ENCODE measurements at regions not wholly inside any gene's neighbourhood (a gene's known extent, or its start where the extent isn't known, plus 50 kb on each side); places are given as distances from the start of the nearest gene placed in this dataset.
"Not testable (repeated sequence)": the region's sequence is repeated elsewhere in the genome, so short reads cannot be mapped to it uniquely, and the experiment has no call there.

DNA sequence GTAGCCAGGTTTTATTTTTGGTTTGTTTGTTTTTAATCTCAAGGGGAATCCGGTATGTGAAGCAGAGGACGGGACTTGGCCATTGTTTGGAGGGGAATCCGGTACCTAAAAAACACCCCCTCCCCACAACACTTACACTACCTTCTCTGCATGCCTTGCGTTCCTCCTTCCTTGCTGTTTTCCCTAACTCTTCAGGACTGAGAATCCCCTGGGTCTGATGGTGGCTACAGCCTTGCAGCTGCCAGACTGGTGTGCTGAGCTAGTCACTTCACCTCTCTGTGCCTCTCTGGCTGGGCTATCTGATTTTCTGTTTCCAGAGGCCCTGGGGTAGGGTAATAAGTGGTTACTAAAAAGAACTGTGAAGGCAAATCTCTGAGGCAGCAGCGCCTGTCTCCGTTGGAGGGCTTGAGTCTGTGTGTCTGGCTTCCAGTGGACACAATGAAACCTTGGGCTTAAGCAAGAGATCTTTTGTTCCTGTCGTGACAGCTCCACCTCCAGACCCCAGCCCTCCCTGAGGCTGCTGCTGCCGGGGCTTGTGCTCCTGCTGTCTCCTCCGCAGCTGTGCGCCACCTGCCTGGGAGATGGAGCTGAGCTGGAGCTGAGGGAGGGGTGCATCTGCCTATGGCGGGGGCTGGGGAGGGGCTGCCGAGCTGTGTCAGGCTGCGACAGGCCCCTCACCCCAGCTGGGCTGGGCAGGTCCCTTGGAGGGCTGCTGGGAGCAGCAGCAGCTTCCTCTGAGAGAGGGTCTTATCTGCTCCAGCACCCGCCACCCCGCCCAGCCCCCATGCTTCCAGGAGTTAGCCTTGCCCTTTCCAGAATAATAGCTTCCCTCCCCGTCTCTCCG is 65.8 kb upstream of the CCDC167 start:
- intact Hi-C loops (cut with micrococcal nuclease): loop anchor here (1.0 to 5.0 kb wide), 2 partner anchors 27 to 83 kb away; no protein-coding TSS in a partner anchor
- H2AFZ ChIP-seq (ENCODE audit: low read length): peak overlapping the region; percentile 6; the same call in 1 of the 2 replicates
- POLR2A ChIA-PET (ENCODE audit: unreplicated experiment): no interaction called here

GRCh38 chr6:37562926-37563288 is 63.2 kb upstream of the CCDC167 start:
- H3K9me2 ChIP-seq (replicated peaks; ENCODE audit: low read length); H3K9ac ChIP-seq (ENCODE audit: low read length); H3K4me3 ChIP-seq (ENCODE audit: low read length); intact Hi-C loops (cut with micrococcal nuclease); H4K20me1 ChIP-seq (ENCODE audit: low read length); DNase-seq; H3F3A ChIP-seq (ENCODE audit: low read length, unreplicated experiment); POLR2A ChIA-PET (ENCODE audit: unreplicated experiment); H3K27ac ChIP-seq (ENCODE audit: low read length); ATAC-seq; H3K27me3 ChIP-seq (ENCODE audit: low read length); BruUV-seq (replicated peaks); H3K36me3 ChIP-seq (ENCODE audit: low read depth, low read length); H3K4me2 ChIP-seq (ENCODE audit: low read length); H3K79me2 ChIP-seq (ENCODE audit: low read length); H2AFZ ChIP-seq (ENCODE audit: low read length); H3K4me1 ChIP-seq (ENCODE audit: insufficient read depth, low read length); H3K9me3 ChIP-seq (ENCODE audit: low read length): not testable (repeated sequence)
- CTCF ChIA-PET: interaction anchor here (0.6 kb wide), 1 partner anchor 8 kb away, joined by 11 read pairs; no protein-coding TSS in a partner anchor

More for the DNA sequence above, 65.8 kb upstream of the CCDC167 start:
- H3K36me3 ChIP-seq (ENCODE audit: low read depth, low read length): no peaks in the 10 kb centered on the region
- CTCF ChIA-PET: no interaction called here
- H3K4me2 ChIP-seq (ENCODE audit: low read length): peak overlapping the region; percentile 30
- no peaks in the 10 kb centered on the region for H3K9me3 ChIP-seq (ENCODE audit: low read length)
- TF ChIP-seq EZH2phosphoT487 (IDR thresholded peaks at IDR 0.05; ENCODE audit: borderline replicate concordance, low read length): no peak
- TF ChIP-seq EZH2 (IDR thresholded peaks at IDR 0.05; ENCODE audit: low read length, unreplicated experiment): no peak
- TF ChIP-seq, protein P1, sequence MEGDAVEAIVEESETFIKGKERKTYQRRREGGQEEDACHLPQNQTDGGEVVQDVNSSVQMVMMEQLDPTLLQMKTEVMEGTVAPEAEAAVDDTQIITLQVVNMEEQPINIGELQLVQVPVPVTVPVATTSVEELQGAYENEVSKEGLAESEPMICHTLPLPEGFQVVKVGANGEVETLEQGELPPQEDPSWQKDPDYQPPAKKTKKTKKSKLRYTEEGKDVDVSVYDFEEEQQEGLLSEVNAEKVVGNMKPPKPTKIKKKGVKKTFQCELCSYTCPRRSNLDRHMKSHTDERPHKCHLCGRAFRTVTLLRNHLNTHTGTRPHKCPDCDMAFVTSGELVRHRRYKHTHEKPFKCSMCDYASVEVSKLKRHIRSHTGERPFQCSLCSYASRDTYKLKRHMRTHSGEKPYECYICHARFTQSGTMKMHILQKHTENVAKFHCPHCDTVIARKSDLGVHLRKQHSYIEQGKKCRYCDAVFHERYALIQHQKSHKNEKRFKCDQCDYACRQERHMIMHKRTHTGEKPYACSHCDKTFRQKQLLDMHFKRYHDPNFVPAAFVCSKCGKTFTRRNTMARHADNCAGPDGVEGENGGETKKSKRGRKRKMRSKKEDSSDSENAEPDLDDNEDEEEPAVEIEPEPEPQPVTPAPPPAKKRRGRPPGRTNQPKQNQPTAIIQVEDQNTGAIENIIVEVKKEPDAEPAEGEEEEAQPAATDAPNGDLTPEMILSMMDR (conservative IDR thresholded peaks at IDR 0.05; ENCODE audit: low read depth, low read length): no peak
- no TSS peak for BruUV-seq (replicated peaks)
- no peaks in the 10 kb centered on the region for H3F3A ChIP-seq (ENCODE audit: low read length, unreplicated experiment)
- peak overlapping the region; percentile 17; the same call in 1 of the 2 replicates for H3K4me3 ChIP-seq (ENCODE audit: low read length)
- no peak for DNase-seq
- no peak overlapping the region for H3K27ac ChIP-seq (ENCODE audit: low read length)
- no peak overlapping the region for H3K9ac ChIP-seq (ENCODE audit: low read length)
- peak; percentile 10; the same call in 1 of the 2 replicates for ATAC-seq
- H3K79me2 ChIP-seq (ENCODE audit: low read length): no peaks in the 10 kb centered on the region
- H3K9me2 ChIP-seq (replicated peaks; ENCODE audit: low read length): no peaks in the 10 kb centered on the region
- H4K20me1 ChIP-seq (ENCODE audit: low read length): no peaks in the 10 kb centered on the region
- no peaks in the 10 kb centered on the region for H3K27me3 ChIP-seq (ENCODE audit: low read length)
- no peaks in the 10 kb centered on the region for H3K4me1 ChIP-seq (ENCODE audit: insufficient read depth, low read length)

- ChIA-PET POLR2A (ENCODE audit: unreplicated experiment) (no interaction called here), CTCF (no interaction called here)
- H3K79me2 ChIP-seq (ENCODE audit: low read length): no peaks in the 10 kb centered on the region
- no peaks in the 10 kb centered on the region for H3K9me3 ChIP-seq (ENCODE audit: low read length)
- intact Hi-C loops (cut with micrococcal nuclease): no loop called here
- TF ChIP-seq EZH2 (IDR thresholded peaks at IDR 0.05; ENCODE audit: low read length, unreplicated experiment): no peak
- TF ChIP-seq, protein P1 (conservative IDR thresholded peaks at IDR 0.05; ENCODE audit: low read depth, low read length): no peak
- ATAC-seq (no peak), DNase-seq (no peak)
- no peak overlapping the region for H3K9ac ChIP-seq (ENCODE audit: low read length)
- no peak overlapping the region for H3K4me3 ChIP-seq (ENCODE audit: low read length)
- no peaks in the 10 kb centered on the region for H3F3A ChIP-seq (ENCODE audit: low read length, unreplicated experiment)
- no peaks in the 10 kb centered on the region for H3K4me1 ChIP-seq (ENCODE audit: insufficient read depth, low read length)
- no TSS peak for BruUV-seq (replicated peaks)
- no peak overlapping the region for H3K27ac ChIP-seq (ENCODE audit: low read length)
- H3K9me2 ChIP-seq (replicated peaks; ENCODE audit: low read length): no peaks in the 10 kb centered on the region
- H3K4me2 ChIP-seq (ENCODE audit: low read length): no peak overlapping the region
- H3K27me3 ChIP-seq (ENCODE audit: low read length): no peaks in the 10 kb centered on the region
- no peaks in the 10 kb centered on the region for H4K20me1 ChIP-seq (ENCODE audit: low read length)
- H2AFZ ChIP-seq (ENCODE audit: low read length): no peak overlapping the region
- H3K36me3 ChIP-seq (ENCODE audit: low read depth, low read length): no peaks in the 10 kb centered on the region
Observed at GRCh38 chr6:37561361-37561760, 61.7 kb upstream of the CCDC167 start.
